IMR-90 (cell line): ENCODE measurements at regions not wholly inside any gene's neighbourhood (a gene's known extent, or its start where the extent isn't known, plus 50 kb on each side); places are given as distances from the start of the nearest gene placed in this dataset.
A peak's percentile ranks its signal among the peaks of the same experiment; 100 is the strongest.

Experiments used
- ATAC-seq: fragments of 200-7000 bp; cut with Tn5 transposase; 2 replicates; pipeline ENCODE4 v1.9.1; 2020; ENCODE audit warnings: low read depth, mild to moderate bottlenecking, moderate library complexity
- BruUV-seq: library from RNA; stranded (reverse); fragments of 400-500 nt; replicated peaks from 2 replicates; lab custom pipeline; 2021; lab: Mats Ljungman, UMichigan
- CTCF ChIA-PET: fragments of 300-600 bp; formaldehyde crosslinking; extraction: SDS; loops from one replicate; lab custom pipeline; 2021; ENCODE audit warnings: antibody characterized with exemption; lab: Yijun Ruan, JAX
- POLR2A ChIA-PET: fragments of 300-600 bp; sonication (Branson Sonifier 250); formaldehyde crosslinking; loops from one replicate; lab custom pipeline; 2022; ENCODE audit warnings: antibody characterized with exemption; ENCODE audit not compliant: unreplicated experiment; lab: Charles Lee
- DNase-seq: peaks from one replicate; pipeline ENCODE4 v3.0.0; 2013
- H2AFZ ChIP-seq: replicated peaks from 2 replicates; pipeline ENCODE3; 2013; ENCODE audit warnings: low read length, mild to moderate bottlenecking; ENCODE audit not compliant: poor library complexity
- H2AK5ac ChIP-seq: 2 replicates; pipeline ENCODE4 v1.6.1; 2013; ENCODE audit warnings: low read depth, low read length, inconsistent platforms
- H2AK9ac ChIP-seq: replicated peaks from 2 replicates; pipeline ENCODE3; 2013; ENCODE audit warnings: mild to moderate bottlenecking, low read depth, low read length, moderate library complexity; ENCODE audit not compliant: poor library complexity
- H2BK120ac ChIP-seq: 2 replicates; pipeline ENCODE4 v1.6.1; 2013; ENCODE audit warnings: low read depth, low read length, inconsistent platforms
- H2BK15ac ChIP-seq: 3 replicates; pipeline ENCODE4 v1.6.1; 2013; ENCODE audit warnings: low read depth, low read length, inconsistent platforms
- H2BK20ac ChIP-seq: 2 replicates; pipeline ENCODE4 v1.6.1; 2013; ENCODE audit warnings: low read depth, mild to moderate bottlenecking, inconsistent platforms, low read length, moderate library complexity
- H2BK5ac ChIP-seq: 2 replicates; pipeline ENCODE4 v1.6.1; 2013; ENCODE audit warnings: mild to moderate bottlenecking, low read depth, low read length, inconsistent platforms; ENCODE audit not compliant: poor library complexity, severe bottlenecking
- H3K14ac ChIP-seq: replicated peaks from 2 replicates; pipeline ENCODE4 v1.6.1; 2013; ENCODE audit warnings: low read depth, low read length, inconsistent platforms
- H3K18ac ChIP-seq: 2 replicates; pipeline ENCODE4 v1.6.1; 2013; ENCODE audit warnings: low read depth, low read length, control low read depth
- H3K23ac ChIP-seq: 2 replicates; pipeline ENCODE4 v1.6.1; 2013; ENCODE audit warnings: low read depth, low read length, inconsistent platforms
- H3K27ac ChIP-seq: 2 replicates; pipeline ENCODE4 v1.5.1; 2013; ENCODE audit warnings: mild to moderate bottlenecking, control low read depth, low read length; ENCODE audit not compliant: insufficient read depth
- H3K27me3 ChIP-seq: 2 replicates; pipeline ENCODE4 v1.6.1; 2013; ENCODE audit warnings: low read length; ENCODE audit not compliant: control insufficient read depth, insufficient read depth
- H3K36me3 ChIP-seq: 2 replicates; pipeline ENCODE4 v1.6.1; 2013; ENCODE audit warnings: low read length, mixed read lengths; ENCODE audit not compliant: control insufficient read depth, insufficient read depth
- H3K4ac ChIP-seq: 2 replicates; pipeline ENCODE4 v1.6.1; 2013; ENCODE audit warnings: low read depth, low read length, inconsistent platforms
- H3K4me1 ChIP-seq: 2 replicates; pipeline ENCODE4 v1.6.1; 2013; ENCODE audit warnings: low read length, mixed read lengths; ENCODE audit not compliant: control insufficient read depth, insufficient read depth
- H3K4me2 ChIP-seq: 2 replicates; pipeline ENCODE4 v1.6.1; 2013; ENCODE audit warnings: low read depth, mild to moderate bottlenecking, control low read depth, low read length, moderate library complexity
- H3K4me3 ChIP-seq: 2 replicates; pipeline ENCODE4 v1.5.1; 2013; ENCODE audit warnings: low read depth, mild to moderate bottlenecking, control low read depth, low read length, moderate library complexity; ENCODE audit not compliant: insufficient read depth
- H3K56ac ChIP-seq: 2 replicates; pipeline ENCODE4 v1.6.1; 2013; ENCODE audit warnings: low read length, inconsistent platforms; ENCODE audit not compliant: insufficient read depth; ENCODE audit errors: extremely low read depth
- H3K79me1 ChIP-seq, 2 experiments: 2 replicates each; pipeline ENCODE4 v1.6.1; 2013; ENCODE audit warnings: low read length in 2 of 2, inconsistent platforms in 1 of 2, low read depth in 1 of 2
- H3K9ac ChIP-seq: 2 replicates; pipeline ENCODE4 v1.6.1; 2013; ENCODE audit warnings: low read depth, low read length, control low read depth
- H3K9me1 ChIP-seq: 2 replicates; pipeline ENCODE4 v1.6.1; 2013; ENCODE audit warnings: low read length, inconsistent platforms; ENCODE audit not compliant: insufficient read depth
- H3K9me3 ChIP-seq: 2 replicates; pipeline ENCODE4 v1.6.1; 2013; ENCODE audit warnings: low read length; ENCODE audit not compliant: control insufficient read depth, insufficient read depth
- H4K20me1 ChIP-seq: 2 replicates; pipeline ENCODE4 v1.6.1; 2013; ENCODE audit warnings: low read length, inconsistent platforms; ENCODE audit not compliant: insufficient read depth
- H4K5ac ChIP-seq: 2 replicates; pipeline ENCODE4 v1.6.1; 2013; ENCODE audit warnings: mild to moderate bottlenecking, low read depth, low read length, control low read depth
- H4K8ac ChIP-seq, 2 experiments: 2 replicates each; pipeline ENCODE4 v1.6.1; 2013; ENCODE audit warnings: low read depth in 2 of 2, low read length in 2 of 2, control low read depth in 1 of 2, inconsistent platforms in 1 of 2
- H4K91ac ChIP-seq: 2 replicates; pipeline ENCODE4 v1.6.1; 2013; ENCODE audit warnings: low read depth, low read length, inconsistent platforms; ENCODE audit not compliant: insufficient read depth
- CEBPB ChIP-seq: IDR thresholded peaks from 2 replicates; pipeline ENCODE4 v1.6.1; 2012; ENCODE audit warnings: low read depth, low read length, improper control_type of control experiment
- CHD1 ChIP-seq: IDR thresholded peaks from 2 replicates; pipeline ENCODE4 v1.6.1; 2012; ENCODE audit warnings: low read depth, low read length, improper control_type of control experiment
- FOS ChIP-seq: fragments of 150-350 bp; IDR thresholded peaks from 2 replicates; pipeline ENCODE4 v1.6.1; 2016; ENCODE audit warnings: low read depth, low read length
- MAFK ChIP-seq: IDR thresholded peaks from 2 replicates; pipeline ENCODE4 v1.6.1; 2012; ENCODE audit warnings: low read depth, low read length, improper control_type of control experiment
- MAZ ChIP-seq: IDR thresholded peaks from 2 replicates; pipeline ENCODE4 v1.6.1; 2012; ENCODE audit warnings: low read depth, mild to moderate bottlenecking, low read length, improper control_type of control experiment, moderate library complexity, borderline replicate concordance
- MXI1 ChIP-seq: IDR thresholded peaks from 2 replicates; pipeline ENCODE4 v1.6.1; 2012; ENCODE audit warnings: low read depth, mild to moderate bottlenecking, low read length, moderate library complexity, borderline replicate concordance
- NFE2L2 ChIP-seq: fragments of 150-350 bp; IDR thresholded peaks from 2 replicates; pipeline ENCODE4 v1.6.1; 2016; ENCODE audit warnings: low read depth, mild to moderate bottlenecking, low read length
- POLR2A ChIP-seq: IDR thresholded peaks from 2 replicates; pipeline ENCODE4 v1.6.1; 2012; ENCODE audit warnings: mild to moderate bottlenecking, low read depth, low read length
- RAD21 ChIP-seq: IDR thresholded peaks from 2 replicates; pipeline ENCODE4 v1.6.1; 2012; ENCODE audit warnings: low read length, improper control_type of control experiment
- RCOR1 ChIP-seq: IDR thresholded peaks from 2 replicates; pipeline ENCODE4 v1.6.1; 2012; ENCODE audit warnings: mild to moderate bottlenecking, low read length, improper control_type of control experiment; ENCODE audit not compliant: insufficient replicate concordance
- RFX5 ChIP-seq: IDR thresholded peaks from 2 replicates; pipeline ENCODE4 v1.8.0; 2012; ENCODE audit warnings: low read depth, mild to moderate bottlenecking, low read length, moderate library complexity
- SMC3 ChIP-seq: fragments of 150-350 bp; IDR thresholded peaks from 2 replicates; pipeline ENCODE4 v1.6.1; 2016; ENCODE audit warnings: low read depth, mild to moderate bottlenecking, antibody characterized with exemption, low read length, moderate library complexity
- USF2 ChIP-seq: fragments of 150-350 bp; IDR thresholded peaks from 2 replicates; pipeline ENCODE4 v1.6.1; 2017; ENCODE audit warnings: mild to moderate bottlenecking, antibody characterized with exemption, low read length, low read depth
- WGBS, 2 experiments: methylation state at CpG; one replicate each; pipeline versions ENCODE4 v1.1.5 to v1.1.7; 2013; ENCODE audit warnings: missing lambda C conversion rate in 2 of 2; ENCODE audit not compliant: insufficient read length in 1 of 2; ENCODE audit errors: extremely low coverage in 2 of 2; 5-methylcytosine and 5-hydroxymethylcytosine counted together
- dilution Hi-C: fragments of 300-500 bp; cut with HindIII; formaldehyde crosslinking; loops from one replicate; pipeline ENCODE4 v1.14.3; 2018; ENCODE audit warnings: low sequenced_read_pairs; ENCODE audit not compliant: unreplicated experiment
- in situ Hi-C: fragments of 300-500 bp; cut with MboI; formaldehyde crosslinking; loops from 3 replicates; pipeline ENCODE4 v1.14.3; 2019; ENCODE audit warnings: low sequenced_read_pairs, inconsistent platforms, mixed read lengths
- intact Hi-C: fragments of 100-400 bp; cut with micrococcal nuclease; formaldehyde crosslinking; loops from 2 replicates; pipeline ENCODE4 v1.10.0; 2022
- TF ChIP-seq, protein P1 (sequence below): conservative IDR thresholded peaks from 2 replicates; pipeline ENCODE4 v1.5.1; 2012; ENCODE audit warnings: mild to moderate bottlenecking, low read depth, low read length, improper control_type of control experiment

- Histone ChIP-seq H3K23ac (no peak overlapping the region), H3K56ac (no peak overlapping the region), H4K8ac (no peak overlapping the region), H2AFZ (no peak overlapping the region), H2BK15ac (peak overlapping the region; percentile 23; the same call in 1 of the 3 replicates), H2AK9ac (no peak overlapping the region), H3K9me3 (no peaks in the 10 kb centered on the region), H3K36me3 (no peaks in the 10 kb centered on the region), H3K18ac (peak overlapping the region; percentile 38; the same call in 1 of the 2 replicates), H3K9ac (no peak overlapping the region), H2BK5ac (peak overlapping the region; percentile 21), H3K4me1 (peaks cover 2% of the 10 kb centered on the region; the same call in 1 of the 2 replicates), H2BK120ac (no peak overlapping the region), H4K5ac (peak overlapping the region; percentile 27; the same call in 1 of the 2 replicates), H3K4ac (no peak overlapping the region), H4K20me1 (no peaks in the 10 kb centered on the region), H3K9me1 (no peaks in the 10 kb centered on the region), H3K4me2 (no peak overlapping the region), H3K14ac (no peak overlapping the region), H3K4me3 (no peak overlapping the region), H2AK5ac (no peak overlapping the region), H3K27ac (no peak overlapping the region; the same call in 1 of the 2 replicates), H3K79me1 (no peaks in the 10 kb centered on the region), H3K27me3 (no peaks in the 10 kb centered on the region), H4K91ac (no peak overlapping the region), H2BK20ac (peak overlapping the region; percentile 2; the same call in 1 of the 2 replicates)
- CTCF ChIA-PET, result interaction anchor here (0.9 kb wide), 1 partner anchor 69 kb away, joined by 3 read pairs; no protein-coding TSS in a partner anchor
- POLR2A ChIA-PET, result no interaction called here
- peak; percentile 93 for DNase-seq
- in situ Hi-C loops (no loop called here), dilution Hi-C loops (no loop called here), intact Hi-C loops (no loop called here)
- WGBS, 2 experiments, result no CpG with 5 or more reads among the region's 2 CpGs
- ATAC-seq, result peak; percentile 97
- BruUV-seq, result no TSS peak
- TF ChIP-seq NFE2L2 (peak; percentile 78), MAFK (peak; percentile 85), CHD1 (no peak), SMC3 (no peak), FOS (peak; percentile 88), USF2 (no peak), RFX5 (no peak), RAD21 (no peak), POLR2A (no peak), RCOR1 (no peak), MAZ (no peak), MXI1 (no peak), CEBPB (peak; percentile 92)
- TF ChIP-seq, protein P1, sequence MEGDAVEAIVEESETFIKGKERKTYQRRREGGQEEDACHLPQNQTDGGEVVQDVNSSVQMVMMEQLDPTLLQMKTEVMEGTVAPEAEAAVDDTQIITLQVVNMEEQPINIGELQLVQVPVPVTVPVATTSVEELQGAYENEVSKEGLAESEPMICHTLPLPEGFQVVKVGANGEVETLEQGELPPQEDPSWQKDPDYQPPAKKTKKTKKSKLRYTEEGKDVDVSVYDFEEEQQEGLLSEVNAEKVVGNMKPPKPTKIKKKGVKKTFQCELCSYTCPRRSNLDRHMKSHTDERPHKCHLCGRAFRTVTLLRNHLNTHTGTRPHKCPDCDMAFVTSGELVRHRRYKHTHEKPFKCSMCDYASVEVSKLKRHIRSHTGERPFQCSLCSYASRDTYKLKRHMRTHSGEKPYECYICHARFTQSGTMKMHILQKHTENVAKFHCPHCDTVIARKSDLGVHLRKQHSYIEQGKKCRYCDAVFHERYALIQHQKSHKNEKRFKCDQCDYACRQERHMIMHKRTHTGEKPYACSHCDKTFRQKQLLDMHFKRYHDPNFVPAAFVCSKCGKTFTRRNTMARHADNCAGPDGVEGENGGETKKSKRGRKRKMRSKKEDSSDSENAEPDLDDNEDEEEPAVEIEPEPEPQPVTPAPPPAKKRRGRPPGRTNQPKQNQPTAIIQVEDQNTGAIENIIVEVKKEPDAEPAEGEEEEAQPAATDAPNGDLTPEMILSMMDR, result no peak
Observed at GRCh38 chr12:87439990-87440827, 589.0 kb downstream of the C12orf50 start.
